Skeletal muscle tissue (tissue), 3 donors: ENCODE measurements at regions not wholly inside any gene's neighbourhood (a gene's known extent, or its start where the extent isn't known, plus 50 kb on each side); places are given as distances from the start of the nearest gene placed in this dataset.
"Not testable (repeated sequence)": the region's sequence is repeated elsewhere in the genome, so short reads cannot be mapped to it uniquely, and the experiment has no call there.

Experiments
- H3K27ac ChIP-seq: one replicate; pipeline ENCODE4 v1.7.0; 2013; ENCODE audit warnings: mild to moderate bottlenecking, low read depth, low read length, inconsistent platforms
- H3K27me3 ChIP-seq, 3 donors: one replicate each; pipeline ENCODE4 v1.7.0; 2013; ENCODE audit warnings: low read length in 3 of 3; ENCODE audit not compliant: control insufficient read depth in 3 of 3, insufficient read depth in 3 of 3
- H3K36me3 ChIP-seq, 3 donors: one replicate each; pipeline ENCODE4 v1.7.0; 2013; ENCODE audit warnings: low read length in 3 of 3; ENCODE audit not compliant: control insufficient read depth in 3 of 3, insufficient read depth in 3 of 3
- H3K4me1 ChIP-seq, 3 donors: one replicate each; pipeline ENCODE4 v1.7.0; 2013; ENCODE audit warnings: low read length in 3 of 3, mild to moderate bottlenecking in 3 of 3; ENCODE audit not compliant: control insufficient read depth in 3 of 3, insufficient read depth in 3 of 3
- H3K4me3 ChIP-seq, 3 donors: one replicate each; pipeline ENCODE4 v1.7.0; 2013; ENCODE audit warnings: low read length in 3 of 3
- H3K9ac ChIP-seq, 3 donors: one replicate each; pipeline ENCODE4 v1.7.0; 2013; ENCODE audit warnings: low read length in 3 of 3, mild to moderate bottlenecking in 3 of 3, moderate library complexity in 2 of 3, low read depth in 1 of 3
- H3K9me3 ChIP-seq, 3 donors: one replicate each; pipeline ENCODE4 v1.7.0; 2013; ENCODE audit warnings: low read length in 3 of 3; ENCODE audit not compliant: control insufficient read depth in 3 of 3
- donor health status: Osteomylitis.

GRCh38 chr16:35207059-35207999, 1747.9 kb downstream of the TP53TG3F start:
- no peak overlapping the region for H3K9ac ChIP-seq
- no peaks in the 10 kb centered on the region for H3K9me3 ChIP-seq
- H3K4me3 ChIP-seq = no peak overlapping the region
- H3K27ac ChIP-seq = no peak overlapping the region
- no peaks in the 10 kb centered on the region for H3K36me3 ChIP-seq
- H3K4me1 ChIP-seq = no peaks in the 10 kb centered on the region
- no peaks in the 10 kb centered on the region for H3K27me3 ChIP-seq

- Histone ChIP-seq H3K27ac (no peak overlapping the region), H3K4me1 (no peaks in the 10 kb centered on the region), H3K9me3 (no peaks in the 10 kb centered on the region), H3K9ac (no peak overlapping the region), H3K27me3 (no peaks in the 10 kb centered on the region), H3K4me3 (no peak overlapping the region), H3K36me3 (no peaks in the 10 kb centered on the region)
Measured at GRCh38 chr16:35208001-35208935, 1748.9 kb downstream of the TP53TG3F start.

GRCh38 chr16:35210681-35211433, 1751.4 kb downstream of the TP53TG3F start:
- peaks cover 0 to 3% (median 0%) of the 10 kb centered on the region in 3 donors for H3K9me3 ChIP-seq
- H3K9ac ChIP-seq = no peak overlapping the region
- H3K36me3 ChIP-seq = no peaks in the 10 kb centered on the region
- H3K27ac ChIP-seq = no peak overlapping the region
- no peak overlapping the region for H3K4me3 ChIP-seq
- no peaks in the 10 kb centered on the region for H3K27me3 ChIP-seq
- no peaks in the 10 kb centered on the region for H3K4me1 ChIP-seq

- H3K27me3 ChIP-seq = no peaks in the 10 kb centered on the region
- no peak overlapping the region for H3K27ac ChIP-seq
- no peak overlapping the region for H3K4me3 ChIP-seq
- no peaks in the 10 kb centered on the region for H3K36me3 ChIP-seq
- no peaks in the 10 kb centered on the region for H3K4me1 ChIP-seq
- H3K9ac ChIP-seq = no peak overlapping the region
- H3K9me3 ChIP-seq = peaks cover 0 to 3% (median 0%) of the 10 kb centered on the region in 3 donors
Measured at GRCh38 chr16:35214840-35215239, 1755.4 kb downstream of the TP53TG3F start.

- H3K27ac ChIP-seq = no peak overlapping the region
- H3K9me3 ChIP-seq = peaks cover 0 to 3% (median 0%) of the 10 kb centered on the region in 3 donors
- H3K27me3 ChIP-seq = no peaks in the 10 kb centered on the region
- H3K4me3 ChIP-seq = no peak overlapping the region
- H3K4me1 ChIP-seq = no peaks in the 10 kb centered on the region
- no peak overlapping the region for H3K9ac ChIP-seq
- H3K36me3 ChIP-seq = no peaks in the 10 kb centered on the region
Measured at GRCh38 chr16:35215287-35215686, 1755.9 kb downstream of the TP53TG3F start.

- not testable (repeated sequence) for H3K9ac ChIP-seq, H3K4me1 ChIP-seq, H3K27me3 ChIP-seq, H3K36me3 ChIP-seq, H3K27ac ChIP-seq, H3K9me3 ChIP-seq, H3K4me3 ChIP-seq
Measured at GRCh38 chr16:35216261-35216660, 1756.8 kb downstream of the TP53TG3F start.

- peaks cover 0 to 6% (median 0%) of the 10 kb centered on the region in 3 donors for H3K9me3 ChIP-seq
- H3K27ac ChIP-seq = no peak overlapping the region
- H3K27me3 ChIP-seq = no peaks in the 10 kb centered on the region
- no peaks in the 10 kb centered on the region for H3K4me1 ChIP-seq
- no peak overlapping the region for H3K4me3 ChIP-seq
- no peak overlapping the region for H3K9ac ChIP-seq
- H3K36me3 ChIP-seq = no peaks in the 10 kb centered on the region
Measured at GRCh38 chr16:35221482-35222185, 1762.2 kb downstream of the TP53TG3F start.

GRCh38 chr16:35234679-35235078, 1775.3 kb downstream of the TP53TG3F start:
- no peaks in the 10 kb centered on the region for H3K36me3 ChIP-seq
- no peak overlapping the region for H3K27ac ChIP-seq
- no peak overlapping the region for H3K4me3 ChIP-seq
- H3K27me3 ChIP-seq = no peaks in the 10 kb centered on the region
- H3K4me1 ChIP-seq = no peaks in the 10 kb centered on the region
- no peak overlapping the region for H3K9ac ChIP-seq
- H3K9me3 ChIP-seq = peaks cover 0 to 1% (median 0%) of the 10 kb centered on the region in 3 donors

GRCh38 chr16:35239561-35239960, 1780.1 kb downstream of the TP53TG3F start:
- no peaks in the 10 kb centered on the region for H3K36me3 ChIP-seq
- no peaks in the 10 kb centered on the region for H3K27me3 ChIP-seq
- no peak overlapping the region for H3K9ac ChIP-seq
- H3K4me1 ChIP-seq = no peaks in the 10 kb centered on the region
- no peak overlapping the region for H3K27ac ChIP-seq
- no peaks in the 10 kb centered on the region for H3K9me3 ChIP-seq
- no peak overlapping the region for H3K4me3 ChIP-seq
